Stimulated activated CD4-positive, alpha-beta T cell treated with anti-CD3 and anti-CD28 coated beads, TNF-alpha, amount 100 ng/mL, for 48 hours (primary cell): ENCODE measurements at regions not wholly inside any gene's neighbourhood (a gene's known extent, or its start where the extent isn't known, plus 50 kb on each side); places are given as distances from the start of the nearest gene placed in this dataset.
"Not testable (repeated sequence)": the region's sequence is repeated elsewhere in the genome, so short reads cannot be mapped to it uniquely, and the experiment has no call there.

ENCODE experiments used
- DNase-seq, 3 donors: peaks; one replicate each; pipeline ENCODE4 v3.0.0-alpha.2; 2020; ENCODE audit warnings: low read depth in 3 of 3

DNA sequence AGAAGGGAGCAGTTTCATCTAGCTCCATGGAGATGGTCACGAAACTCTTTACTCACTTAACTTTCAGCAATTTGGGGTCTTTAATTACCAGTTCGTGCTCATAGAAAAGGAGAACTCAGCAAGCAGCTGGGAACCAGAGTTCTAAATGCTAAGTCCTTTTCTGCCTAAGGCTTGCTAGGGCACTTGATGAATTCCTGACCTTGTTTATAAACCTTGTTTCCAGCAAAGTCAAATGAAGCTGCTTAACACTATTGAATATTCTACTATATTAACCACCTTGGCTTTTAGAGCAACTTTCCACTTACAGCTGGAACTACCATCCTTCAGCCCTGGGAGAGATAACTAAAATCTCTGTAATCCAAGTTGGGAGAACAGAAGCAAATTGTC lies 79.5 kb upstream of the TSC22D2 start:
- DNase-seq: no peak

DNA sequence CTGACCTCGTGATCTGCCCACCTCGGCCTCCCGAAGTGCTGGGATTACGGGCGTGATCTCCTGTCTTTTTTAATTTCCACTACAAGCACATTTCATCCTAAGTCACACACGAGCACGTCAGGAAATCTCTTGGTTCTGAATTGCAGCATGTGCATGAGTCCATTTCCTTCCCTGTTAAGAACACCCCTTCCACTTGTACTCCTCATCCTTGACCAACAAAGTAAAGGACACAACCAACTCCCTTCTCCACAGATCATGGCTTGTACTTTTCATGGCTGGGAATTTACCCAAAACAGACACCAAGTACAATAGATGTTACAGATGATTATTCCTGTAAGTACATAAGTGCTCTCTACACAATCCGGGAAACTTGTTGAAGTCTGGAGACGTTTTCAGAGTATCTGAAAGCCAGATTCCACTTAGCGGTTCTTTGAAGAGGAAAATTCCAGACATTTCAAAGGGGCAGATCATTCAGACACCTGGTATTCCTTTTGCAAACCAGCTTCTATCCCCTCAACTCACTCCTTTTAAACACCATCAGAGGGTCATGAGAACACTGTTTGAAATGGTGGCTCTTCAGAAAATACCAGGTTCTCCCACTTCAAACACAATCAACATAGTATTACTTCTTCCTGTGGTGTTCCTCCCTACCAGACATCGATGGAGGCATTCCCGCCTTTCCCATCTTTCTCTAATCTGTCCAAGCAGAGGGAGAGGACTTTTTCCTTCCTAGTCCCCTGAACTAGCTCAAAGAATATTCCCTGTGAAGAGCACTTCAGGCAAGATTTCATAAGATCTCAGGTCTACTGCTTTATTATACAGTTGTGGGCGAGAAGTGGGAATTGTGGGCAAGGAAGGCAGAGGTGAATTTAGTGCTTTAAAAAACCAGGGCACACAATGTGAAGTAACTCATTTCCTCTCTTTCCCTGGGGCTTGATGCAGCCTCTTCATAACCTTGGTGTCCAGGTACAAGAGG lies 80.1 kb upstream of the TSC22D2 start:
- no peak for DNase-seq

DNA sequence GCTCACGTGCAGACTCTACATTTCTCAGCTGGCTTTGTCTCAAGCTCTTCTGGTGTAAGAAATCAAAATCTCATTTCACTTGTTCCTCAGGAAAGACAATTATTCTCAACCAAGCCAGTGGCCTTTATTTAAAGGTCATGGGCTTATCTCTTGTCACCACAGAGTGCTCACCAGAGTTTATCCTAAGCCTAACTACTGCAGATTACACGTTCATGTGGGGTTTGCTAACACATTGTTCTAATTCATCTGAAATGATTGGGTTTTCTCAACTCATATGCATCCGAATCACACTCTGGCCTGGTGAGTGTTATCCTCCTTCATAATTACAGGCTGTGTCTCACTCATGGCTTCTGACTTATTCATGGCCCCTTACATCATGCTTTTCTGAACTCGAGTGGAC lies 83.3 kb upstream of the TSC22D2 start:
- no peak for DNase-seq

DNA sequence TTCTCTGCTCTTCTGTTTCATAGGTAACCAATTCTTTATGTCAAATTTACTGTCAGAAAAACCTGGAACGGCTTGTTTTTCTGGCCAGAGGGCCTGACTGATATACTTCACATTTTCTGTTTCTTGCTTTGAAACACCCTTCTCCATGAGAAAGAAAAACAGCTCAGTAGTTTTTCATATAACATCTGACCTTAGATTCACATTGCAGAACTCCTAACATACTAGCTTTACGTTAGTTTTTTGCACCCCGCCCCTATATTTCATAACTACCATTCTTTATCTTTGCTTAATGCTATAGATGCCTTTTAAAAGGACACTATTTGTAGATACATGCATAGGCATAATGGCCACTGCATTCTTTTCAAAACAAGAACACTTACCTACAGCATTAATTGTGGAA lies 83.9 kb upstream of the TSC22D2 start:
- DNase-seq: no peak

DNA sequence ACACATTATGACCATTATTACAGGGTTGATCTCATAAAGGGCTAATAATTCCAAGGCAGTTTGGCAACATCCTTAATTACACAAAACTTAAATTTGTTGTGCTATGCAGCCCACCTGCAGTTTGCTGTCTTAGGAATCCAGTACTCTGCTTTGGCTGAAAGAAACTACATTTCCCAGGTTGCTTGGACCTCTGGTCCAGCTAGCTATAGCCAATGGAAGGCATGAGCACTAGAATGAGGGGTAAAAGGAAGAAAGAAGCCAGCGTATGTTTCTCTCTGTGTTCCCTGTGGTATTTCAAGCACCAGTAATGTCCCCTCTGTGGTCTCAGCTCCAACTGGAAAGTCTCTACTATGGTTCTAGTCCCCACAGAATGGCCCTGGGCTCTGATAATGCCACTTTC lies 84.3 kb upstream of the TSC22D2 start:
- DNase-seq: no peak

DNA sequence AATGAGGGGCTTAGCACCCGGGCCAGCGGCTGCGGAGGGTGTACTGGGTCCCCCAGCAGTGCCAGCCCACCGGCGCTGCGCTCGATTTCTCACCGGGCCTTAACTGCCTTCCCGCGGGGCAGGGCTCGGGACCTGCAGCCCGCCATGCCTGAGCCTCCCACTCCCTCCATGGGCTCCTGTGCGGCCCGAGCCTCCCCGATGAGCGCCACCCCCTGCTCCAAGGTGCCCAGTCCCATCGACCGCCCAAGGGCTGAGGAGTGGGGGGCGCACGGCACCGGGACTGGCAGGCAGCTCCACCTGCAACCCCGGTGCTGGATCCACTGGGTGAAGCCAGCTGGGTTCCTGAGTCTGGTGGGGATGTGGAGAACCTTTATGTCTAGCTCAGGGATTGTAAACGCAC lies 85.0 kb upstream of the TSC22D2 start:
- not testable (repeated sequence) for DNase-seq

DNA sequence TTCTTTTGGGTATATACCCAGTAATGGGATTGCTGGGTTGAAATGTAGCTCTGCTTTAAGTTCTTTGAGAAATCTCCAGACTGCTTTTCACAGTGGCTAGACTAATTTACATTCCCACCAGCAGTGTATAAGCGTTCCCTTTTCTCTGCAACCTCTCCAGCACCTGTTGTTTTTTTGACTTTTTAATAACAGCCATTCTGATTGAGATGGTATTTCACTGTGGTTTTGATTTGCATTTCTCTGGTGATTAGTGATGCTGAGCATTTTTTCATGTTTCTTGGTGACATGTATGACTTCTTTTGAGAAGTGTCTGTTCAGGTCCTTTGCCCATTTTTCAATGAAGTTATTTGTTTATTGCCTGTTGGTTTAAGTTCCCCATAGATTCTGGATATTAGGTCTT lies 87.1 kb upstream of the TSC22D2 start:
- DNase-seq: not testable (repeated sequence)

DNA sequence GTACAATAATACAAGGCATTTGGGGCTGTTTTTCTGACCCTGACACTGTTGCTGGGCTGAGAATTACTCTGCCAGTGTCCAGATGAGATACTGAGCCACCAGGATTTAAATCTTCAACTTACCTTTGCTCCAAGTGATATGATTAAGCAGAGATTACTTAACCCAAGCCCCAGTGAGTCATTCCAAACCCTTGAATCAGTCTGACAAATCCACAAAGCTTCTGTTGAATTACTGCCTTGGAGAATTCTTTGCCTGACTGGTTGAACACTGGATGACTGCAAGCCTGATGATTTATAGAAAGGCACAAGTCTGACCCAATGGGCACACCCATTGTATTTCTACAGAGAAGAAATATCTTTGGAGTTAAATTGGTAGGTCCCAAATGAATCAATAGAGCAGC lies 88.2 kb upstream of the TSC22D2 start:
- DNase-seq: no peak

DNA sequence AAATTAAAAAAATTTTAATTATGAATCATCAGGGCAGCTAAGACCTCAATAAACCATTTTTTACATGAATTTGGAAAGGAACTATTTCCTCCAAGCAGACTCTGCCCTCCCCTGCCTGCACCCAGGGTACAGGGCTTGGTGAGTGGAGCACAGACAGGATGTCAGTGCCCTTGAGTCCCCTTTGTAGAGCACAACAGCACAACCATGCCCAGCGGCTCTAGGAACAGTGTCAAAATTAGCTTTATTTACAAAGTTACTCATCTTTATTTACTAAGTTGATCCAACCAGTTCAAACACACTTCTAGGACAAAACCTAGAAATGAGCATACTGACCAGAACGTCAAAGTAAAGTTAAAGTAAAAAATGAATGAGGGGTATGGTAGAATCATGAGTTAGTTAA lies 90.6 kb upstream of the TSC22D2 start:
- no peak for DNase-seq

DNA sequence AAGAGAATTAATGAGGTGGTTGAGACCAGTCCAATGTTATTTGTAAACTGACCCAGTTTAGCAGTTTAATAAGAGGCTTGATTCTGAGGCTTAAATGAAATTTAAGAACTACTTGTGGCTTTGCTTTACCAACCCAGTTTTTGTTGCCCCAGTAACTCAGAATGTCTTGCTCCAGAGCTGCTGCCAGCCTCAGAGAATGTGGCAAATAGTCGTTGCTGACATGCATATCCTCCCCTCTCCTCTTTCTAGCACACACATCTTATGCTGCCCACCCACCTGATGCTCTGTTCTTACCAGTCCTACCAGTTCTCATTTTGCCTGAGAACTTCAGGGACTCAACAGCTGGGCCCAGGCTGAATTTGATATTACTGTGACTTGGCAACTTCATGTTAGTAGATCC lies 92.4 kb upstream of the TSC22D2 start:
- no peak for DNase-seq

DNA sequence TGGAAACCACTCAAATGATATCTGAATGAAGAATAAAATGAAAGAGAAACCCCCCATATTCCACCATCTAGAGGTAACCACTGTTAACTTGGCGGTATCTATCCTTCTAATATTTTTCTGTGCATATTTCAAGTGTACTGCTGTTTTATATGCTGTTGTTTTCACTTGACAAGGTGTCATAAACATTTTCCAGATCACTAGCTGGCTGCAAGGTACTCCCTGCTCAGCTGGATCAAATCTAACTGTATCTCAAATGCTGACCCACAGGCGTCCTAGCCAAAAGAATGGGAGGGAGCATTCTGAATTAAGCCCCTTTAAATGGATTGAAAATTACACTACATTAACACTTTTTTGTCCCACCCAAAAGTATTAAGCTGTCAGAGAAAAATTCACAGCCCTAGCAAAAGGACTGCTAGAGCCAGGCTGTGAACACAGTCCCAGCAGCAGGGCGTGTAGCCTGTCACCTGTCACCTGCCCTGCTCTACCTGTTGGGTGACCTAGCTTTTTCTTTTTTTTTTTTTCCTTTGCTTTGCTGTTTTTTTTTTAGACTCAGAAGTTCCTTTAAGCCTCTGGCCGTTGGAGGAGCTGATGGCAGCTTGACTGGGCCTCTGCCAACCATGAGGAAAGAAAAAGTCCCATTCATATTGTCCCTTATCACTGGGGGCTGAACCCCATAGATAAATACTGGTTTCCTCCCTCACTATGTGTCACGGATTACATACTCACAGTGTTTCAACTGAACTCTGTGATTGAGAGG lies 93.7 kb upstream of the TSC22D2 start:
- DNase-seq: no peak

DNA sequence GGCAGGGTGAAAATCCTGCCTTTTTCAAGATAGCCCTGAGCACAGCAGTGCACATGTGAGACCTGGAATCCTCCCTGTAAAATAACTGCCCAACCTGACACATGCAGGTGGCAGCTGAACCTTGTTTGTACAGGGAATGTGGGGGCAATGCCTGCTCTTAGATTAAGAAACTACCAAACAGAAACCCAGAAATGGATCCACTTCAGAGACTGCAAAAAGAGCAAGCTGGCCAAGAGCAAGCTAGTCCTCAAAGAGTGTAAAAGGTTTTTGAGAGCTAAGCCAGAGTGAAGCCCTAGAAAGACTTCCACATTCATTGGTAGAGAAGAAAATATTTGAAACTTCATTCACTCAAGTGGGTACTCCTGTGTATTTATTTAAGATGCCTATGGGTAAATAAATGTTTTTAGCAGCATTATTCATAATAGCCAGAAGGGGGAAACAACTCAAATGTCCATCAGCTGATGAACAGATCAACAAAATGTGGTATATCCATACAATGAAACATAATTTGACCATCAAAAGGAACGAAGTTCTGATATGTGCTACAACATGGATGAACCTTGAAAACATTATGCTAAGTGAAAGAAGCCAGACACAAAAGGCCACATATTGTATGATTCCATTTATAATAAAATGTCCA lies 96.0 kb upstream of the TSC22D2 start:
- no peak for DNase-seq

DNA sequence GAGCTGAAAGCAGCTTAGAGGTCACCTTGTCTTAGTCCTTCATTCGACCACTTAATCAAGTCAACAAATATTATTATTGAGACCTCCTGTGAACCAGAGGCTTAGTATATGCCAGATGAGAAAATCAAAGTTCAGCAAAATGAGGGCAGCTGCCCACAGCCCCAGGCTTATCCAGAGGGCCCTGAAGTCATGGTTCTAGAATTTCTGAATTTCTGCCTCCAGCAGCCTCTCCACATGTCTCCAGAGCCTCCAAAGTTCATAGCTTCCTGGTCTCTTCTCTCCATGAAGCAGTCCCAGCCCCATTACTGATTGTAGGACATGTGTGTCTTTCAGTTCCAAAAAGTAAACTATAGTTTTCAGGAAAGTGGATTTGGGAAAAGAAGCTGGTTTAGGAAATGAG lies 96.9 kb upstream of the TSC22D2 start:
- DNase-seq: no peak

DNA sequence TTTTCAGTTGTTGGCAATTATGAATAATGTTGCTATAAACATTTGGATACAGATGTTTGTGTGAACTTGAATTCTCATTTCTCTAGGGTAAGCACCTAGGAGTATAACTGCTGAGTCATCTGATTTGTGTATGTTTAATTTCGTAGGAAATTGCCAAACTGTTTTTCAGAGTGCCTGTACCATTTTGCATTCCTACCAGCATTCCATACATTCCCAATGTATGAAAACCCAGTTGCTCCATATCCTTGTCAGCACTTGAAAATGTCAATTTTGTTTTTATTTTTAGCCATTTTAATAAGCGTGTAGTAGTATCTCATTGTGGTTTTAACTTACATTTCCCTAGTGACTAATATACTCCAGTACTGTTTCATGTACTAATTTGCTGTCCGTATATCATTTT lies 98.5 kb upstream of the TSC22D2 start:
- no peak for DNase-seq

DNA sequence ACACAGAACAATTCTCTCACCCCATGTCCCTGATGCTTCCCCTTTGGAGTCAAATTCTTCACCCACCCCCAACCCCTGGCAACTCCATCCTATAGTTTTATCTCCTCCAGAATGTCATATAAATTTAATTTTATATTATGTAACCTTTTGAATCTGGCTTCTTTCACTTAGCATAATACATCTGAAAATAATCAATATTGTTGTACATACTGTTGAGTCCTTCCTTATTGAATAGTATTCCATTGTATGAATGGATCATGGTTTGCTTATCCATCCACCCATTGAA lies 98.9 kb upstream of the TSC22D2 start:
- no peak for DNase-seq

DNA sequence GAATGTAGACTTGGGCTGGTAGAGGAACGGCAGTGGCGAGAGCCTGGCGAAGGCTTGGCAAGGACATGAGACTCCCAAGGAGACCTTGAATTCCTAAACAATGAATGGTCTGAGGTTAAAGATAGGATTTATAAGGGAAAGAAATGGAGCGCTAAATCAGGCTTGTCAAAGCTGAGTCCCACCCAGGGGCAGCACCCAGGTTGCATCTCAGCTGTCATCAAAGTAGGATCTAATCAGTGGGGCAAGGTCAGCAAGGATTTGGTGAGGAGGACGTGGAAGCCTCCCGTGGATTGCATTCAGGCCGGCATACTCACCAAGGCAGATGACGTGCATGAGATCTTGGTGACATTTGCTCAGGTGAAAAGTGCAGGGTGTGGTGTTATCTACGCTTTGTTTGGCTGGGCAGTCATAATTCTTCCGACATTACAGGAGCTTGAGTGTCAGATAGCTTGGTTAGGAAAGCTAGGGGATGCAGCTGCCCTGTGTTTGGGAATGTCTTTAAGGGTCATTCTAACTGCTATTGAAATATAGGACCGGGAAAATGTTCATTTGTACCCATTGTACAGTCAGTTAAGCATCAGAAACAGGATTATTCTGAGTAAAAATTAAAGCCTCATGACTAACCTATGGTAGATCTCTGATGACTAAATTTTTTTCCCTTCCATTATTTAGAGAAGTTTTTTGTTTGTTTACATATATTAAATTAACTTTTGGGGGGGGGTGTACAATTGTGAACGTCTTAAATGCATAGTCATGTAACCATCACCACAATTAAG lies 99.4 kb upstream of the TSC22D2 start:
- no peak for DNase-seq

DNA sequence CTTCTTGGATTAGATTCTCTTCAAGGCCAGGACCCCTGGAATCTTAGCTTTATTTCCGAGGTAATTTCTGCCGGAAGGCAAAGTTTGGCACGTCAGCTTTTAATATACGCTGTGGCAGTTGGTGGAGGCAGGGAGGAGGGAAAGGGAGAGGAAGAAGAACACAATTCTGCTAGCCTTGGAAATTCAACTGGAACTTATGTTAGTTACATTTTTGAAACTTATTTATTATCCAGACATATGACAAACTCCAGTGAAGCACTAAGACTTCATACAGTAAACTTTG lies 100.1 kb upstream of the TSC22D2 start:
- DNase-seq: no peak

DNA sequence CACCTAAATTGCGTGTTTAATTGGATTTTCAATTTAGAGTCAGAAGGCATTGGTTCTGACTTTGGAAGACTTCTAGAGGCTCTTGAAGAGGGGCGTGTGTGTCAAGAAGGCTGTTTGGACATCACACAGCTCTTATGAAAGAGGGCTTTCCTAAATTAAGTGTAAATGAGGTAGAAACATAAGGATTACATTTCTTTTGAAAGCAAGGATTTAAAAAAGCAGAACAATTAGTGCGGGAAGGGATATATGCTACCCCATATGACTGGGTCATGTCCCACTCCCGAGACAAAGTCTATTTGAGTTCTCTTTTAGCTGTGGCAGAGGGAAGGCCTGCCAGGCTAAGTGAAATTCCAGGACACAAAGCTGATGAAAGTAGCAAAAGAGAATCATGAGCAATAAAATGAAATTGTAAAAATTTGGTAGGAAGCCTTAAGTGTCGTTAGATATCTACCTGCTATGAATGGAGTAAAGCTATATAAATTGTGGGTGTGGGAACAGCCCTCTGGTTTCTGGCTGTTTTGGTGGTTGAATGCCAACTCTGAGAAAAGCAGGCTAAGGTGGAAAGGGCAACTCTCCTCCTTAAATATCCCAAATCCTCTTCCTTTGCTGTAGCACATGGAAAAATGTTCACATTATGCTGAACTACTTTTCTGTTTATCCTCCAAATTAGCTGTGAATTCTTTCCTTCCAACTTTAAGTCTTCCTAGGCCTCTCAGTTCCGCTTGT lies 100.6 kb upstream of the TSC22D2 start:
- no peak for DNase-seq

DNA sequence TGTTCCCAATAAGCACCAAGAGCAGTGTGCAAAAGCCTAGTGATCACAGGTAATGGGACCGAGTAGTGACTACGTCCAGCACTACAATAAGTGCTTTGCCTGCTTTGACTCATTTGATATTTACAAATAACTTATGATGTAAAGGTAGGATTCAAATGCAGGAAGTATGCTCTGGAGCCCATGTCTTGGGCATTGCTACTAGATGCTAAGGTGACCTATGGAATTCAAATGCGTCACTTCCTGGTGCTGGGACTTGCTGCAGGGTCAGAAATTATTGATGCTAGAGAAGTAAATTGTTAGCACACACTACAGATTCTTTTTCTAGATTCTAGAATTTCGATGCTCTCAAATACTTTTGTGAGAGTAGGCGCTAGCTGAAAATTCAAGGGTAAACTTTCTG lies 101.2 kb upstream of the TSC22D2 start:
- DNase-seq: no peak

DNA sequence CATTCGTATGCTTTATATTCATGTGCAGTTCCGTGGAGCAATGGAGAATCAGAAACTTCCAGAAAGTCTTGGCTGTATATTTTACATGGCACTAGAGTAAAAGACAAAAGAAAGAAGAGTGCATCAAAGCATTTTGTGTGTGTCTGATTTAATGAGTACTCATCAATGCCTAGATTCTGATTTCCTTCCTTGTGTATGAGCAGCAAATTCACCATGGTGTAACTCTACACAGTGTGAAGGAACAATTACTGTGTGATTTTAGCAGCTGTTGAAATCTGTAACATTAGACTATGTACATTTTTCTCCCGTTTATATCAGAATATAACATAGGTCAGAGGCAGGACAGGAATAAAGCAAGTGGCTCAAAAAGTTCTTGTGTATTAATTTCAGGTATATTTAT lies 102.0 kb upstream of the TSC22D2 start:
- no peak for DNase-seq

DNA sequence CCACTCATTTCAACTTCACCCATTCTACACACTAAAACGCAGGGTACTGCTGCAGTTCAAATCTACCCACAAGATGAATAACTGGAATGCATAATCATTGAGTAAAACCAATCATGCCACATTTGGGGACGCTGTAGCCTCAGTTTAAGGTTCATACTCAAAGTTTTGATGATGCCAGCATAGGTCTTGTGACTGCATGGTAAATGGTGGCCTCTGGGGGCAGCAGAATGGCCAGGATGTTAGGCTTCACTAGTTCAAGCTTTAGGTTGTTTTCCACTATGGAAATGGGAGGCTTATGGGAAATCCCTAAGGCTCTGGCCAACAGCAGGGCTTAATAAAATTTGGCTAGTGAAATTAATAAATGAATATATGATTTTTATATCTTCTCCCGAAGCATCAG lies 104.3 kb upstream of the TSC22D2 start:
- DNase-seq: no peak

DNA sequence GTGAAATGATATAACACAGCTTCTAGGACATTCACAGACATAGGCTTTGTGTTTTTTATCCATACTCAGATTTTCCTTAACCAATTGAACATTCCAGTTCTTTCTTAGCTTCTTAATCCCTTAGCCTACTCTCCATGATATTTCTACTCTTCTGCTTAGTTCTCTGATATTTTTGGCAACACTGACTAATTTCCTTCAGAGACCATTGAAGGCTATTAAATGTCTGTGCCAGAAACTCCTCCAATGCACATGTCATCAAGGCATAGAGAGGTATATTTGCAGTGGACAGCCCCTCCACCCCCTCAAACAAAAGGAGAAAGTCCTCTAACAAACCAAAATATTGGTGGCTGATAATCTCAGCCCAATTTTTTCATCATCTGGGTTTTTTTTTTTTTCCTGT lies 105.9 kb upstream of the TSC22D2 start:
- no peak for DNase-seq
